AG09309 (cell line): ENCODE measurements at regions not wholly inside any gene's neighbourhood (a gene's known extent, or its start where the extent isn't known, plus 50 kb on each side); places are given as distances from the start of the nearest gene placed in this dataset.

ENCODE experiments used
- DNase-seq: peaks from one replicate; pipeline ENCODE4 v3.0.0-alpha.2; 2010; ENCODE audit warnings: low read depth
- H3K4me3 ChIP-seq: 2 replicates; pipeline ENCODE4 v1.5.1; 2011; ENCODE audit warnings: mild to moderate bottlenecking, low read depth, low read length, moderate library complexity; ENCODE audit not compliant: control insufficient read depth
- CTCF ChIP-seq: IDR thresholded peaks from 2 replicates; pipeline ENCODE4 v1.5.1; 2011; ENCODE audit warnings: mild to moderate bottlenecking, low read depth, low read length, inconsistent platforms; ENCODE audit not compliant: insufficient read depth, control insufficient read depth; ENCODE audit errors: missing control alignments

GRCh38 chr6:148274809-148275208, 67.8 kb upstream of the SASH1 start:
- H3K4me3 ChIP-seq = no peak overlapping the region
- DNase-seq = no peak
- no peak for TF ChIP-seq CTCF

- no peak for TF ChIP-seq CTCF
- no peak overlapping the region for H3K4me3 ChIP-seq
- no peak for DNase-seq
Measured at GRCh38 chr6:148285205-148285604, 57.4 kb upstream of the SASH1 start.

GRCh38 chr6:148286563-148286962, 56.1 kb upstream of the SASH1 start:
- DNase-seq = no peak
- no peak overlapping the region for H3K4me3 ChIP-seq
- TF ChIP-seq CTCF = no peak

- no peak for TF ChIP-seq CTCF
- no peak for DNase-seq
Measured at GRCh38 chr6:148287623-148288333, 54.9 kb upstream of the SASH1 start.

GRCh38 chr6:148288541-148288940, 54.1 kb upstream of the SASH1 start:
- no peak overlapping the region for H3K4me3 ChIP-seq
- DNase-seq = no peak
- TF ChIP-seq CTCF = no peak

More at GRCh38 chr6:148287623-148288333, 54.9 kb upstream of the SASH1 start:
- no peak overlapping the region for H3K4me3 ChIP-seq

GRCh38 chr6:148289153-148289552, 53.5 kb upstream of the SASH1 start:
- H3K4me3 ChIP-seq = no peak overlapping the region
- TF ChIP-seq CTCF = no peak
- no peak for DNase-seq

- no peak for TF ChIP-seq CTCF
- H3K4me3 ChIP-seq = no peak overlapping the region
- no peak for DNase-seq
Measured at GRCh38 chr6:148291876-148292275, 50.8 kb upstream of the SASH1 start.
